CD4-positive, alpha-beta memory T cell (primary cell): ENCODE measurements at regions not wholly inside any gene's neighbourhood (a gene's known extent, or its start where the extent isn't known, plus 50 kb on each side); places are given as distances from the start of the nearest gene placed in this dataset.

Experiments
- CTCF ChIA-PET: fragments of 350-600 bp; sonication (Branson Sonifier 250); formaldehyde crosslinking; loops from one replicate; lab custom pipeline; 2021; ENCODE audit warnings: inconsistent platforms; ENCODE audit not compliant: partially characterized antibody; lab: Charles Lee
- POLR2A ChIA-PET: fragments of 350-600 bp; sonication (Branson Sonifier 250); formaldehyde crosslinking; loops from one replicate; lab custom pipeline; 2021; ENCODE audit not compliant: partially characterized antibody; lab: Charles Lee
- DNase-seq, 5 donors: peaks; one replicate each; pipeline versions ENCODE4 v3.0.0 to v3.0.0-alpha.2; 2020 to 2022; ENCODE audit warnings: mixed read lengths in 1 of 5
- H3K27ac ChIP-seq: one replicate; pipeline ENCODE4 v1.7.0; 2013; ENCODE audit warnings: low read depth, low read length
- H3K27me3 ChIP-seq: 2 replicates; pipeline ENCODE4 v1.7.0; 2013; ENCODE audit warnings: mild to moderate bottlenecking, low read length, moderate library complexity; ENCODE audit not compliant: insufficient read depth
- H3K36me3 ChIP-seq: 2 replicates; pipeline ENCODE4 v1.7.0; 2013; ENCODE audit warnings: mild to moderate bottlenecking, low read length, moderate library complexity; ENCODE audit not compliant: insufficient read depth
- H3K4me1 ChIP-seq: 2 replicates; pipeline ENCODE4 v1.7.0; 2013; ENCODE audit warnings: mild to moderate bottlenecking, low read length, moderate library complexity; ENCODE audit not compliant: insufficient read depth
- H3K4me3 ChIP-seq, 2 donors: one replicate each; pipeline ENCODE4 v1.7.0; 2013; ENCODE audit warnings: low read length in 2 of 2, mild to moderate bottlenecking in 1 of 2
- H3K9me3 ChIP-seq, 2 donors: one replicate each; pipeline ENCODE4 v1.7.0; 2013; ENCODE audit warnings: low read length in 2 of 2, control low read depth in 1 of 2; ENCODE audit not compliant: control insufficient read depth in 1 of 2
- H3K27ac Mint-ChIP-seq, 7 donors: one replicate each; pipeline ENCODE4 v1.8.0; 2020 to 2021; ENCODE audit warnings: mixed read lengths in 7 of 7, mild to moderate bottlenecking in 6 of 7, inconsistent platforms in 3 of 7, moderate library complexity in 3 of 7
- H3K27me3 Mint-ChIP-seq, 2 donors: one replicate each; pipeline ENCODE4 v1.8.0; 2020 to 2021; ENCODE audit warnings: mixed read lengths in 2 of 2
- H3K36me3 Mint-ChIP-seq, 2 donors: one replicate each; pipeline ENCODE4 v1.8.0; 2020 to 2021; ENCODE audit warnings: mixed read lengths in 2 of 2, inconsistent platforms in 1 of 2, mild to moderate bottlenecking in 1 of 2
- H3K4me1 Mint-ChIP-seq, 4 donors: one replicate each; pipeline ENCODE4 v1.8.0; 2020 to 2021; ENCODE audit warnings: mixed read lengths in 4 of 4, mild to moderate bottlenecking in 1 of 4
- H3K4me3 Mint-ChIP-seq, 8 donors: one replicate each; pipeline ENCODE4 v1.8.0; 2020 to 2021; ENCODE audit warnings: mixed read lengths in 8 of 8, mild to moderate bottlenecking in 7 of 8, moderate library complexity in 6 of 8, inconsistent platforms in 3 of 8
- H3K9me3 Mint-ChIP-seq, 8 donors: one replicate each; pipeline ENCODE4 v1.8.0; 2020 to 2021; ENCODE audit warnings: mixed read lengths in 8 of 8, mild to moderate bottlenecking in 5 of 8, inconsistent platforms in 3 of 8, moderate library complexity in 1 of 8
- intact Hi-C: fragments of 100-400 bp; cut with micrococcal nuclease; formaldehyde crosslinking; loops from one replicate; pipeline ENCODE4 v1.15.1; 2023

- no peaks in the 10 kb centered on the region for H3K36me3 Mint-ChIP-seq
- H3K27ac Mint-ChIP-seq: no peak overlapping the region
- no peaks in the 10 kb centered on the region for H3K36me3 ChIP-seq
- H3K4me1 Mint-ChIP-seq: no peaks in the 10 kb centered on the region
- no peak for DNase-seq
- H3K27me3 ChIP-seq: no peaks in the 10 kb centered on the region
- CTCF ChIA-PET: no interaction called here
- H3K9me3 ChIP-seq: no peaks in the 10 kb centered on the region
- no peak overlapping the region for H3K4me3 ChIP-seq
- H3K9me3 Mint-ChIP-seq: peaks cover 0 to 9% (median under 1%) of the 10 kb centered on the region in 8 donors
- H3K27me3 Mint-ChIP-seq: peaks cover 2 to 3% of the 10 kb centered on the region in 2 donors
- POLR2A ChIA-PET: no interaction called here
- H3K4me1 ChIP-seq: no peaks in the 10 kb centered on the region
- intact Hi-C loops: no loop called here
- H3K4me3 Mint-ChIP-seq: no peak overlapping the region
- H3K27ac ChIP-seq: no peak overlapping the region
Measured at GRCh38 chr18:24756385-24756784, 295.9 kb downstream of the HRH4 start.

- ChIA-PET CTCF (no interaction called here), POLR2A (no interaction called here)
- Histone ChIP-seq H3K27ac (no peak overlapping the region), H3K4me1 (no peaks in the 10 kb centered on the region), H3K27me3 (no peaks in the 10 kb centered on the region), H3K36me3 (no peaks in the 10 kb centered on the region), H3K9me3 (no peaks in the 10 kb centered on the region), H3K4me3 (no peak overlapping the region)
- no peaks in the 10 kb centered on the region for H3K36me3 Mint-ChIP-seq
- intact Hi-C loops: no loop called here
- peaks cover 0 to 15% (median 2%) of the 10 kb centered on the region in 8 donors for H3K9me3 Mint-ChIP-seq
- H3K4me1 Mint-ChIP-seq: no peaks in the 10 kb centered on the region
- no peak overlapping the region for H3K4me3 Mint-ChIP-seq
- no peak overlapping the region for H3K27ac Mint-ChIP-seq
- no peak for DNase-seq
- H3K27me3 Mint-ChIP-seq: peaks cover 2 to 3% of the 10 kb centered on the region in 2 donors
Measured at GRCh38 chr18:24757134-24757533, 296.7 kb downstream of the HRH4 start.

GRCh38 chr18:24761765-24762164, 301.3 kb downstream of the HRH4 start:
- H3K9me3 Mint-ChIP-seq: peaks cover 0 to 23% (median 3%) of the 10 kb centered on the region in 8 donors
- Histone ChIP-seq H3K36me3 (no peaks in the 10 kb centered on the region), H3K27me3 (no peaks in the 10 kb centered on the region), H3K27ac (no peak overlapping the region), H3K4me1 (no peaks in the 10 kb centered on the region), H3K9me3 (no peaks in the 10 kb centered on the region), H3K4me3 (no peak overlapping the region)
- H3K27me3 Mint-ChIP-seq: peaks cover 2 to 3% of the 10 kb centered on the region in 2 donors
- CTCF ChIA-PET: no interaction called here
- no peaks in the 10 kb centered on the region for H3K36me3 Mint-ChIP-seq
- POLR2A ChIA-PET: no interaction called here
- no peaks in the 10 kb centered on the region for H3K4me1 Mint-ChIP-seq
- DNase-seq: no peak
- intact Hi-C loops: no loop called here
- no peak overlapping the region for H3K27ac Mint-ChIP-seq
- no peak overlapping the region for H3K4me3 Mint-ChIP-seq

GRCh38 chr18:24762511-24762910, 302.1 kb downstream of the HRH4 start:
- DNase-seq: no peak
- H3K27me3 Mint-ChIP-seq: peaks cover 3% of the 10 kb centered on the region in 2 donors
- Histone ChIP-seq H3K36me3 (no peaks in the 10 kb centered on the region), H3K27ac (no peak overlapping the region), H3K4me3 (no peak overlapping the region), H3K27me3 (no peaks in the 10 kb centered on the region), H3K9me3 (no peaks in the 10 kb centered on the region), H3K4me1 (no peaks in the 10 kb centered on the region)
- ChIA-PET CTCF (no interaction called here), POLR2A (no interaction called here)
- no peak overlapping the region for H3K27ac Mint-ChIP-seq
- no peaks in the 10 kb centered on the region for H3K4me1 Mint-ChIP-seq
- H3K4me3 Mint-ChIP-seq: no peak overlapping the region
- peaks cover 0 to 23% (median 4%) of the 10 kb centered on the region in 8 donors for H3K9me3 Mint-ChIP-seq
- intact Hi-C loops: no loop called here
- H3K36me3 Mint-ChIP-seq: no peaks in the 10 kb centered on the region

GRCh38 chr18:24763765-24764513, 303.5 kb downstream of the HRH4 start:
- no peaks in the 10 kb centered on the region for H3K4me1 Mint-ChIP-seq
- peaks cover 0 to 27% (median 3%) of the 10 kb centered on the region in 8 donors for H3K9me3 Mint-ChIP-seq
- Histone ChIP-seq H3K4me1 (no peaks in the 10 kb centered on the region), H3K4me3 (no peak overlapping the region), H3K27ac (no peak overlapping the region), H3K27me3 (no peaks in the 10 kb centered on the region), H3K9me3 (no peaks in the 10 kb centered on the region), H3K36me3 (no peaks in the 10 kb centered on the region)
- H3K36me3 Mint-ChIP-seq: no peaks in the 10 kb centered on the region
- no peak for DNase-seq
- no peak overlapping the region for H3K27ac Mint-ChIP-seq
- ChIA-PET POLR2A (no interaction called here), CTCF (no interaction called here)
- no peak overlapping the region for H3K4me3 Mint-ChIP-seq
- intact Hi-C loops: no loop called here
- H3K27me3 Mint-ChIP-seq: peaks cover 1 to 3% of the 10 kb centered on the region in 2 donors

GRCh38 chr18:24764766-24765165, 304.3 kb downstream of the HRH4 start:
- Mint-ChIP-seq H3K36me3 (no peaks in the 10 kb centered on the region), H3K4me1 (no peaks in the 10 kb centered on the region), H3K27me3 (peaks cover 3% of the 10 kb centered on the region in 2 donors), H3K27ac (no peak overlapping the region), H3K9me3 (peaks cover 0 to 32% (median 4%) of the 10 kb centered on the region in 8 donors), H3K4me3 (no peak overlapping the region)
- intact Hi-C loops: no loop called here
- ChIA-PET CTCF (no interaction called here), POLR2A (no interaction called here)
- no peak overlapping the region for H3K27ac ChIP-seq
- no peak overlapping the region for H3K4me3 ChIP-seq
- H3K27me3 ChIP-seq: no peaks in the 10 kb centered on the region
- DNase-seq: no peak
- H3K9me3 ChIP-seq: no peaks in the 10 kb centered on the region
- no peaks in the 10 kb centered on the region for H3K4me1 ChIP-seq
- H3K36me3 ChIP-seq: no peaks in the 10 kb centered on the region

GRCh38 chr18:24766376-24766775, 305.9 kb downstream of the HRH4 start:
- Mint-ChIP-seq H3K4me3 (no peak overlapping the region), H3K27ac (no peak overlapping the region), H3K27me3 (peaks cover 0 to 7% of the 10 kb centered on the region in 2 donors), H3K4me1 (no peaks in the 10 kb centered on the region), H3K36me3 (no peaks in the 10 kb centered on the region), H3K9me3 (peaks cover 0 to 23% (median 5%) of the 10 kb centered on the region in 8 donors)
- no peak overlapping the region for H3K4me3 ChIP-seq
- DNase-seq: no peak
- POLR2A ChIA-PET: no interaction called here
- no peaks in the 10 kb centered on the region for H3K4me1 ChIP-seq
- H3K27me3 ChIP-seq: no peaks in the 10 kb centered on the region
- no peaks in the 10 kb centered on the region for H3K9me3 ChIP-seq
- intact Hi-C loops: no loop called here
- no peaks in the 10 kb centered on the region for H3K36me3 ChIP-seq
- CTCF ChIA-PET: no interaction called here
- H3K27ac ChIP-seq: no peak overlapping the region
